Spleen (tissue), 11 donors: ENCODE measurements at regions not wholly inside any gene's neighbourhood (a gene's known extent, or its start where the extent isn't known, plus 50 kb on each side); places are given as distances from the start of the nearest gene placed in this dataset.

Experiments
- DNase-seq: peaks from one replicate; pipeline ENCODE4 v3.0.0-alpha.2; 2020
- H3K27ac ChIP-seq, 8 donors: fragments of 200-600 bp; sonication (generic) in 7 of 8; 1 replicate in 4 of 8; 2 replicates in 4 of 8; pipeline versions ENCODE4 v1.5.0 to v1.8.0; 2016 to 2021; ENCODE audit warnings: inconsistent platforms in 4 of 8, mild to moderate bottlenecking in 4 of 8, moderate library complexity in 1 of 8
- H3K27me3 ChIP-seq, 7 donors: fragments of 200-600 bp; sonication (generic) in 6 of 7; replicated peaks in 1 of 7; 1 replicate in 4 of 7; 2 replicates in 3 of 7; pipeline versions ENCODE4 v1.5.0 to v1.8.0; 2016 to 2021; ENCODE audit warnings: inconsistent platforms in 3 of 7, mild to moderate bottlenecking in 1 of 7
- H3K36me3 ChIP-seq, 6 donors: fragments of 200-600 bp; sonication (generic) in 5 of 6; 1 replicate in 4 of 6; 2 replicates in 2 of 6; pipeline versions ENCODE4 v1.5.0 to v1.8.0; 2016 to 2021; ENCODE audit warnings: inconsistent platforms in 2 of 6
- H3K4me1 ChIP-seq, 6 donors: fragments of 200-600 bp; sonication (generic) in 5 of 6; 1 replicate in 3 of 6; 2 replicates in 3 of 6; pipeline versions ENCODE4 v1.5.0 to v1.8.0; 2016 to 2021; ENCODE audit warnings: inconsistent platforms in 3 of 6
- H3K4me3 ChIP-seq, 8 donors: fragments of 200-600 bp; sonication (generic) in 7 of 8; 1 replicate in 4 of 8; 2 replicates in 4 of 8; pipeline versions ENCODE4 v1.5.0 to v1.8.0; 2016 to 2021; ENCODE audit warnings: inconsistent platforms in 4 of 8, mild to moderate bottlenecking in 4 of 8, moderate library complexity in 2 of 8
- H3K9me3 ChIP-seq, 8 donors: fragments of 200-600 bp; sonication (generic) in 7 of 8; 1 replicate in 4 of 8; 2 replicates in 4 of 8; pipeline versions ENCODE4 v1.5.0 to v1.8.0; 2016 to 2021; ENCODE audit warnings: inconsistent platforms in 4 of 8
- POLR2A ChIP-seq, 3 donors: fragments of 450-650 bp; IDR thresholded peaks; one replicate each; pipeline ENCODE4 v1.5.1; 2017; ENCODE audit warnings: antibody characterized with exemption in 3 of 3, mild to moderate bottlenecking in 1 of 3
- POLR2AphosphoS5 ChIP-seq, 3 donors: sonication (generic); formaldehyde crosslinking; IDR thresholded peaks; one replicate each; pipeline ENCODE4 v1.5.1; 2017; ENCODE audit warnings: antibody characterized with exemption in 3 of 3
- WGBS, 5 donors: extraction: QIAGEN DNeasy Blood & Tissue Kit in 3 of 5; methylation state at CpG; one replicate each; pipeline versions ENCODE4 v1.1.5 to v1.1.7; 2013 to 2018; 5-methylcytosine and 5-hydroxymethylcytosine counted together
- intact Hi-C: fragments of 100-400 bp; cut with DNase I; formaldehyde crosslinking; loops from one replicate; pipeline ENCODE4 v1.15.0; 2023; ENCODE audit warnings: low total_unique reads
- TF ChIP-seq, protein P1 (sequence below), 11 experiments: fragments of 200-600 bp in 7 of 11; fragments of 450-650 bp in 4 of 11; sonication (generic) in 4 of 11; IDR thresholded peaks in 8 of 11; conservative IDR thresholded peaks in 3 of 11; 1 replicate in 7 of 11; 2 replicates in 4 of 11; pipeline versions ENCODE4 v1.4.0 to v1.8.0; 2016 to 2021; ENCODE audit warnings: antibody characterized with exemption in 11 of 11, inconsistent platforms in 4 of 11, mild to moderate bottlenecking in 1 of 11
- donor health status: healthy with polysubstance abuse.
- donor health status: DM: no; HTN: no; CAD: no; lungs with moderate emphysema.
- donor health status: DM: no; HTN: no; CAD: no.
- donor health status: Bipolar disorder and iron deficiency.
- donor health status: healthy.
- donor health status: DM: no; HTN: no; CAD: no.
- donor health status: DM: yes; HTN: yes; CAD: no.

DNA sequence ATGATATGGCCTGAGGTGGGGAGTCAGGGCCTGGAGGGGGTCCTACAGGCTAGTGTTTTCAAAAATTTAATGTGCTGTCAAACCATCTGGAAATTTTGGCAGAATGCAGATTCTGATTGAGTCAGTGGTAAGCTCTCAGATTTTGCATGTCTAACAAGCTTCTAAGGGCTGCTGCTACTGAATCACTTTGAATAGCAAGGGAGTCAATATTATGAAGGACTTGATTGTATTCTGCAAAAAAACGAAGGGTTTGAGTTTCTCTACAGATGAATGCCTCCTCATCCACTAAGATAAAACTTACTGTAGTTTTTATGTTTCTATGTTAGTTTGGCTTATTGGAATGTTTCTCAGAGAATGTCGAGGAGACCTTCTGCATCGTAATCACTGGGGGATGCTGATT, 179.5 kb downstream of the TMEM38B start:
- no peaks in the 10 kb centered on the region for H3K9me3 ChIP-seq
- no peak for DNase-seq
- no peaks in the 10 kb centered on the region for H3K4me1 ChIP-seq
- H3K36me3 ChIP-seq, result no peaks in the 10 kb centered on the region
- no peaks in the 10 kb centered on the region for H3K27me3 ChIP-seq
- WGBS, 5 donors, result 80 to 92% (median 84%) methylated on average over 3 of the region's 3 CpGs
- intact Hi-C loops, result no loop called here
- H3K4me3 ChIP-seq, result no peak overlapping the region
- H3K27ac ChIP-seq, result no peak overlapping the region
- TF ChIP-seq POLR2AphosphoS5 (IDR thresholded peaks at IDR 0.05) (no peak), POLR2A (IDR thresholded peaks at IDR 0.05) (no peak)
- TF ChIP-seq, protein P1, sequence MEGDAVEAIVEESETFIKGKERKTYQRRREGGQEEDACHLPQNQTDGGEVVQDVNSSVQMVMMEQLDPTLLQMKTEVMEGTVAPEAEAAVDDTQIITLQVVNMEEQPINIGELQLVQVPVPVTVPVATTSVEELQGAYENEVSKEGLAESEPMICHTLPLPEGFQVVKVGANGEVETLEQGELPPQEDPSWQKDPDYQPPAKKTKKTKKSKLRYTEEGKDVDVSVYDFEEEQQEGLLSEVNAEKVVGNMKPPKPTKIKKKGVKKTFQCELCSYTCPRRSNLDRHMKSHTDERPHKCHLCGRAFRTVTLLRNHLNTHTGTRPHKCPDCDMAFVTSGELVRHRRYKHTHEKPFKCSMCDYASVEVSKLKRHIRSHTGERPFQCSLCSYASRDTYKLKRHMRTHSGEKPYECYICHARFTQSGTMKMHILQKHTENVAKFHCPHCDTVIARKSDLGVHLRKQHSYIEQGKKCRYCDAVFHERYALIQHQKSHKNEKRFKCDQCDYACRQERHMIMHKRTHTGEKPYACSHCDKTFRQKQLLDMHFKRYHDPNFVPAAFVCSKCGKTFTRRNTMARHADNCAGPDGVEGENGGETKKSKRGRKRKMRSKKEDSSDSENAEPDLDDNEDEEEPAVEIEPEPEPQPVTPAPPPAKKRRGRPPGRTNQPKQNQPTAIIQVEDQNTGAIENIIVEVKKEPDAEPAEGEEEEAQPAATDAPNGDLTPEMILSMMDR (IDR thresholded peaks at IDR 0.05 in 8 of 11, conservative IDR thresholded peaks at IDR 0.05 in 3 of 11), result no peak

DNA sequence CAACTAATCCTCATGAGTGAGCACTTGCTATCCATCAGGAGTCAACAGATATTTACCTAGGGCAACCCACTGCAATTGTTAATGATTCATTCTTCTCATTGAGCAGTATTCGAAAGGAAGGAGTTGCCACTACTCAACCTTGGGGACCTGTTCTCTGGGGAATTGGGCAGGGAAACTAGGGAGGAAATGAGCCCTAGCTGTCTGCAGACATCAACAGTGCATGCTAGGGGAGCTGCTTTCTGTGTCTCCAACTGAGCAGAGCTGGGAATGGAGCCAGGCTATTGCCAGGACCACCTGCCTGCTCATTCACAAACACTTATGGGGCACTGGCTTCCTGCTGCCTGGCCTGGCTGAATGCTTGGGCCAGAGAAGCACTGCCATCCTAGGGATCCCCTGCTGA, 183.4 kb downstream of the TMEM38B start:
- no peak for DNase-seq
- no peaks in the 10 kb centered on the region for H3K36me3 ChIP-seq
- 23 to 73% (median 59%) methylated on average over 1 of the region's 1 CpG for WGBS, 5 donors
- TF ChIP-seq POLR2AphosphoS5 (IDR thresholded peaks at IDR 0.05) (no peak), POLR2A (IDR thresholded peaks at IDR 0.05) (no peak)
- TF ChIP-seq, protein P1 (IDR thresholded peaks at IDR 0.05 in 8 of 11, conservative IDR thresholded peaks at IDR 0.05 in 3 of 11), result no peak
- H3K27ac ChIP-seq, result no peak overlapping the region
- no peaks in the 10 kb centered on the region for H3K9me3 ChIP-seq
- no peaks in the 10 kb centered on the region for H3K27me3 ChIP-seq
- intact Hi-C loops, result no loop called here
- no peak overlapping the region for H3K4me3 ChIP-seq
- H3K4me1 ChIP-seq, result no peaks in the 10 kb centered on the region

DNA sequence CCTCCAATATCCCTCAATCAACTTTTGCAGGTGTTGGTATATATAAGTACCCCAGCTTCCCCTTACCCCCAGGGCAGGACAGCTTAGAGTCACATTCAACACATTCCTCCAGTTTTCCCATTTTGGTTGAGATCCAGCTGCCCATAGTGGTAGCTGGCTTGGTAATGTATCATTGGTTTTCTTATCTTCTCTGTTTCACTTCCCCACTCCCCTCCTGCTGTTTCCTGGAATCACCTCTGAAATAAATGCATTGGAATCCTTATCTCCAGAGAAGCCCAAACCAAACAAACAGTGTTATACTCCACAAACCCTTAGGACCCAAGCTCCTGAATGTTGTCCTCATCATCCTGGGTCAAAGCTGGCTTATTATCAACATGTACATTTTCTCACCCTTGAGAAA, 184.8 kb downstream of the TMEM38B start:
- no peaks in the 10 kb centered on the region for H3K27me3 ChIP-seq
- H3K4me3 ChIP-seq, result no peak overlapping the region
- H3K36me3 ChIP-seq, result no peaks in the 10 kb centered on the region
- TF ChIP-seq POLR2A (IDR thresholded peaks at IDR 0.05) (no peak), POLR2AphosphoS5 (IDR thresholded peaks at IDR 0.05) (no peak)
- TF ChIP-seq, protein P1 (IDR thresholded peaks at IDR 0.05 in 8 of 11, conservative IDR thresholded peaks at IDR 0.05 in 3 of 11), result no peak
- H3K27ac ChIP-seq, result no peak overlapping the region
- intact Hi-C loops, result no loop called here
- H3K4me1 ChIP-seq, result no peaks in the 10 kb centered on the region
- no peaks in the 10 kb centered on the region for H3K9me3 ChIP-seq
- no peak for DNase-seq

DNA sequence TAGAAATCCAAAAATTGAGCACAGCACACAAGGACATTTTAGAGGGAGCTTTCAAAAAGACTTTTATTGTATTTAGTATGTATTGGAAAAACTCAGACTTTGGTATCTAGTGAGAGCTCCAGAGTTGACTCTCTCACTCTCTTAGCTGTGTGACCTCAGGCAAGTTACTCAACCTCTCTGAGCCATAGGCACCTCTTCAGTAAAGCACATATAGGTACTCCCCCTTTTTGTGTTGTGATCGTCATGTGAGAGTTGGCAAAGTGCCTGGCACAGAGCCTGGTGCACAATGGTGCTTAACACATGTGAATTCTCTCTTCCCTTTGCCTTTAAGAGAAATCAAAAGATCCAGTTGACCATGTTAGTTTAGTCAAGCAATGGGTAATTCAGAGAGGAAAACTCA, 186.2 kb downstream of the TMEM38B start:
- DNase-seq, result no peak
- H3K36me3 ChIP-seq, result no peaks in the 10 kb centered on the region
- TF ChIP-seq POLR2A (IDR thresholded peaks at IDR 0.05), result no peak
- no peak for TF ChIP-seq POLR2AphosphoS5 (IDR thresholded peaks at IDR 0.05)
- TF ChIP-seq, protein P1 (IDR thresholded peaks at IDR 0.05 in 8 of 11, conservative IDR thresholded peaks at IDR 0.05 in 3 of 11), result no peak
- no peaks in the 10 kb centered on the region for H3K9me3 ChIP-seq
- no peaks in the 10 kb centered on the region for H3K27me3 ChIP-seq
- no peaks in the 10 kb centered on the region for H3K4me1 ChIP-seq
- H3K4me3 ChIP-seq, result no peak overlapping the region
- intact Hi-C loops, result loop anchor here (10.0 kb wide), 1 partner anchor 266 kb away; no protein-coding TSS in a partner anchor
- H3K27ac ChIP-seq, result no peak overlapping the region
- WGBS, 5 donors, result 29 to 67% (median 56%) methylated on average over 1 of the region's 1 CpG
